GM12872 (cell line): ENCODE measurements at regions not wholly inside any gene's neighbourhood (a gene's known extent, or its start where the extent isn't known, plus 50 kb on each side); places are given as distances from the start of the nearest gene placed in this dataset.

Source experiments
- CTCF ChIP-seq: IDR thresholded peaks from 3 replicates; pipeline ENCODE4 v1.5.1; 2011; ENCODE audit warnings: low read depth, mild to moderate bottlenecking, low read length, moderate library complexity; ENCODE audit not compliant: insufficient read depth

- TF ChIP-seq CTCF: no peak
Observed at GRCh38 chr6:66860328-66860727, 1153.3 kb upstream of the EYS start.

- TF ChIP-seq CTCF: no peak
Observed at GRCh38 chr6:66858196-66858595, 1151.2 kb upstream of the EYS start.

GRCh38 chr6:66854014-66854413 is 1147.0 kb upstream of the EYS start:
- TF ChIP-seq CTCF: no peak

- TF ChIP-seq CTCF: no peak
Observed at GRCh38 chr6:66851930-66852329, 1144.9 kb upstream of the EYS start.

GRCh38 chr6:66849843-66850242 is 1142.8 kb upstream of the EYS start:
- no peak for TF ChIP-seq CTCF

GRCh38 chr6:66848244-66848953 is 1141.4 kb upstream of the EYS start:
- TF ChIP-seq CTCF: no peak

- TF ChIP-seq CTCF: no peak
Observed at GRCh38 chr6:66838764-66839163, 1131.7 kb upstream of the EYS start.
